OCI-LY1 (cell line): ENCODE measurements at regions not wholly inside any gene's neighbourhood (a gene's known extent, or its start where the extent isn't known, plus 50 kb on each side); places are given as distances from the start of the nearest gene placed in this dataset.

Source experiments
- H2AFZ ChIP-seq: fragments of 200-600 bp; sonication (generic), shearing (Covaris generic); 2 replicates; pipeline ENCODE4 v1.6.0; 2014; ENCODE audit warnings: antibody characterized with exemption, mild to moderate bottlenecking, low read length
- H3F3A ChIP-seq: fragments of 200-600 bp; sonication (generic), shearing (Covaris generic); 2 replicates; pipeline ENCODE4 v1.6.0; 2014; ENCODE audit warnings: mild to moderate bottlenecking, antibody characterized with exemption, low read length, moderate library complexity; ENCODE audit not compliant: insufficient read depth
- H3K27ac ChIP-seq: fragments of 200-600 bp; sonication (generic); 2 replicates; pipeline ENCODE4 v1.5.1; 2014; ENCODE audit warnings: low read length, mixed run types, mild to moderate bottlenecking, low read depth; ENCODE audit not compliant: poor library complexity, severe bottlenecking
- H3K27me3 ChIP-seq: fragments of 200-600 bp; sonication (generic); 2 replicates; pipeline ENCODE4 v1.6.0; 2014; ENCODE audit warnings: antibody characterized with exemption, mild to moderate bottlenecking, low read length, moderate library complexity; ENCODE audit not compliant: insufficient read depth
- H3K36me3 ChIP-seq: fragments of 200-600 bp; sonication (generic); 2 replicates; pipeline ENCODE4 v1.6.1; 2014; ENCODE audit warnings: mild to moderate bottlenecking, antibody characterized with exemption, low read length, moderate library complexity, mixed read lengths; ENCODE audit not compliant: insufficient read depth
- H3K4me1 ChIP-seq: fragments of 200-600 bp; sonication (generic); 2 replicates; pipeline ENCODE4 v1.5.1; 2014; ENCODE audit warnings: mild to moderate bottlenecking, low read length, moderate library complexity; ENCODE audit not compliant: insufficient read depth, severe bottlenecking
- H3K4me2 ChIP-seq: fragments of 200-600 bp; sonication (generic), shearing (Covaris generic); 2 replicates; pipeline ENCODE4 v1.6.1; 2014; ENCODE audit warnings: low read length
- H3K4me3 ChIP-seq: fragments of 200-600 bp; sonication (generic); 2 replicates; pipeline ENCODE4 v1.5.1; 2014; ENCODE audit warnings: low read length, low read depth, mild to moderate bottlenecking, mixed read lengths; ENCODE audit not compliant: poor library complexity, severe bottlenecking
- H3K79me2 ChIP-seq: fragments of 200-600 bp; shearing (Covaris generic); 2 replicates; pipeline ENCODE4 v1.6.1; 2016; ENCODE audit warnings: mixed run types, low read length, mixed read lengths; ENCODE audit not compliant: insufficient read depth
- H3K9ac ChIP-seq: fragments of 200-600 bp; sonication (generic), shearing (Covaris generic); 2 replicates; pipeline ENCODE4 v1.6.1; 2014; ENCODE audit warnings: mild to moderate bottlenecking, low read length, mixed read lengths
- H3K9me2 ChIP-seq: fragments of 200-600 bp; sonication (generic), shearing (Covaris generic); 2 replicates; pipeline ENCODE4 v1.6.1; 2014; ENCODE audit warnings: low read depth, mild to moderate bottlenecking, low read length, mixed read lengths
- H3K9me3 ChIP-seq: fragments of 200-600 bp; shearing (Covaris generic); 2 replicates; pipeline ENCODE4 v1.6.1; 2014; ENCODE audit warnings: low read length, mixed read lengths
- H4K20me1 ChIP-seq: fragments of 200-600 bp; sonication (generic), shearing (Covaris generic); 2 replicates; pipeline ENCODE4 v1.6.0; 2016; ENCODE audit warnings: mild to moderate bottlenecking, low read length; ENCODE audit not compliant: insufficient read depth
- CTCF ChIP-seq: fragments of 200-600 bp; sonication (generic), shearing (Covaris generic); IDR thresholded peaks from 2 replicates; pipeline ENCODE4 v1.5.1; 2017; ENCODE audit warnings: mild to moderate bottlenecking, antibody characterized with exemption, low read length, moderate library complexity, mixed read lengths
- EZH2 ChIP-seq: fragments of 200-600 bp; sonication (generic), shearing (Covaris generic); IDR thresholded peaks from 2 replicates; pipeline ENCODE4 v1.8.0; 2017; ENCODE audit warnings: borderline replicate concordance, mixed run types, mild to moderate bottlenecking, antibody characterized with exemption, low read length, moderate library complexity, mixed read lengths

DNA sequence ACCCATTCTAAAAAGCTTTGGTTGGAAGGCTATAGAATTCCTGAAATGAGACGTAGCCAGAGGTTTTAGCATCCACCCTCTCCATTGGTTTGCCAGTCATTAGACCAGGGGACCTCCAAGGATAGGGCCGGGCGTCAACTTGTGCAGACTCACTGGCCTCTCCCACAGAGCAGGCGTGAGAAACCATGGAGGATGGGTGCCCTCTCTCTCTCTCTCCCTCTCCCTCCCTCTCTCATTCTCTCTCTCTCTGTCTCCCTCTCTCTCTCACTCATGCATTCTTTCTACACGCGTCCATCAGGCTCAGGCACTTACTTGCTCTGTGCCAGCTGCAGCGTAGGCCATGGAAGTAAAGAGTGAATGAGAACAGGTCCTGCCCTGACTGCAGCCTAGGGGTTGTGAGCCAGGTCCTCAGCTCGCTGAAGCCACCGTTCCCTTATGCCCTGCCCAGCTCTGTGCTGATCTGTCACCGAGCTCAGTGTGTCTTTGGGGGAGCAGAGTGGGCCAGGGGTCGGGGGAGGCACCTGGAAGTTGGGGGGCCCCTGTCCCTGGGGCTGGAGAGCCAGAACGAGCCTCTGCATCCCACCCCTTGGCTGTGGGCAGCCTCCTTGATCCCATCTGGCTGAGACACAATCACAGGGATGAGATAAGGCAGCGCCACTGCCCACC is 304.4 kb upstream of the HS6ST1 start:
- Histone ChIP-seq H3K79me2 (no peaks in the 10 kb centered on the region), H3K9me3 (no peaks in the 10 kb centered on the region), H2AFZ (no peak overlapping the region), H3K36me3 (no peaks in the 10 kb centered on the region), H3K4me1 (no peaks in the 10 kb centered on the region), H3K27me3 (no peaks in the 10 kb centered on the region; the same call in 1 of the 2 replicates), H3K9me2 (no peaks in the 10 kb centered on the region), H3K9ac (no peak overlapping the region), H3K4me2 (no peak overlapping the region), H3K27ac (no peak overlapping the region), H3K4me3 (no peak overlapping the region), H4K20me1 (no peaks in the 10 kb centered on the region), H3F3A (no peaks in the 10 kb centered on the region)
- TF ChIP-seq EZH2 (no peak), CTCF (no peak)

- no peak overlapping the region for H3K27ac ChIP-seq
- H2AFZ ChIP-seq, result no peak overlapping the region
- no peaks in the 10 kb centered on the region for H4K20me1 ChIP-seq
- no peak overlapping the region for H3K9ac ChIP-seq
- no peaks in the 10 kb centered on the region for H3K36me3 ChIP-seq
- no peak overlapping the region for H3K4me2 ChIP-seq
- no peaks in the 10 kb centered on the region for H3F3A ChIP-seq
- no peaks in the 10 kb centered on the region for H3K9me2 ChIP-seq
- H3K4me1 ChIP-seq, result no peaks in the 10 kb centered on the region
- H3K4me3 ChIP-seq, result no peak overlapping the region
- H3K79me2 ChIP-seq, result no peaks in the 10 kb centered on the region
- TF ChIP-seq EZH2, result no peak
- no peak for TF ChIP-seq CTCF
- no peaks in the 10 kb centered on the region; the same call in 1 of the 2 replicates for H3K27me3 ChIP-seq
- no peaks in the 10 kb centered on the region for H3K9me3 ChIP-seq
Observed at GRCh38 chr2:128623776-128624761, 305.4 kb upstream of the HS6ST1 start.

DNA sequence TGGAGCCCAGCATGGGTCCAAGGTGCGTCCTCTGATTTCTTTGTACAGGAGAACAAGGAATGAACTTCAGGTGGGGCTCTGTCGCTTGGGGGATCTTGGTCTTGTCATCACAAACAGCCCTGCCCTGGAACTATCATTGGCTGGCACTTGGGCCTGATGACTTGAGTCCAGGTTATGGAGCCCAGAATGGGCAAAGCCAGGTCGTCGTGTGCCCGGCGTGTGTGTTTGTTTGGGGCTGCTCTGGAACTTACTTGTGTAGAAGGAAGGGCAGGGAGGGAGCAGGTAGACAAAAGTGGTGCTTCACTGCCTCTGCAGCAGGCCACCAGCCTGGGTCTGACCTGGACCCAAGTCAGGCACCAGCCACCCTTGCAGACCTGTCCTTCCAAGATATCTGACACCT is 306.3 kb upstream of the HS6ST1 start:
- Histone ChIP-seq H3K27ac (no peak overlapping the region), H3K9me2 (no peaks in the 10 kb centered on the region), H3F3A (no peaks in the 10 kb centered on the region), H2AFZ (no peak overlapping the region), H3K9me3 (no peaks in the 10 kb centered on the region), H3K79me2 (no peaks in the 10 kb centered on the region), H3K27me3 (no peaks in the 10 kb centered on the region; the same call in 1 of the 2 replicates), H3K4me1 (no peaks in the 10 kb centered on the region), H3K9ac (no peak overlapping the region), H3K4me2 (no peak overlapping the region), H3K4me3 (no peak overlapping the region), H4K20me1 (no peaks in the 10 kb centered on the region), H3K36me3 (no peaks in the 10 kb centered on the region)
- no peak for TF ChIP-seq EZH2
- TF ChIP-seq CTCF, result no peak
